ENCODE measurements at regions not wholly inside any gene's neighbourhood (a gene's known extent, or its start where the extent isn't known, plus 50 kb on each side); places are given as distances from the start of the nearest gene placed in this dataset.

DNA sequence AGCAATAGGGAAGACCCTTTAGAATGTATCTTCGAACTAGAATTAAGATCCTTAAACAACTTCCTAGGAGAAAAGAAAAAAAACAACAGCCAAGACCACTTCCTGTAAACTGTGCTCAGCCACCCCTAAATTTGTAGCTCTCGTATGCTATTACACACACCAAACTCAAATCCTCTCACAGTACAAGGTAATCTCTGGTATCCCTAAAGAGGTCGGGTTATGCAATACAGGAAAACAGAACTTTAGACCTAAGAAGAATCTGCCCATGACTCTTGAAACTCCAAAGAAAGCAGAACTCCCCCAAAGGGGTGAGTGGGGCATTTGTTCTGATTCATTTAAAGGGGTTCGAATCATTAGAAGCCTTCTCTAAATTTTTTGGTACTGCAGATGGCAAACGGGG, 170.9 kb upstream of the CASK start:
- DNase-seq (ENCODE audit: low spot score) = no peak

DNA sequence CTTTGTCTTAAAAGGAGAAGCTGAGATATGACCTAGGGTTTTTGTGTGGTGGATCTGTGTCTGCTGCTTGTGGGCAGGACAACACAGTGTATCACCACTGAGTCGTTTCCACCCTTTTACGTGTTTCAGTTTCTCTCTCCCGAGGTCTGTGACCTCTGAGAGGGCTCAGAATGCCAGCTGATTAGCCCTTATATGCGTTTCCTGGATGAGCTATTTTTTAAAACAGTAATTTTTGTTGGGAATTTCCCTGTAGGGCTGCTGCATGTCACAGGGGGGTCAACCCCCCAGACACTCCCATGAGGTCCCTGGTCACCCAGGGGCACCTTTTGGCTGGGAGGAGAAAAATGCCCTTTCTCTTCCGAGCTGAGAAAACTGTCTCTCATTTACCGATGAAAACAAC, 170.4 kb upstream of the CASK start:
- no peak for DNase-seq (ENCODE audit: low spot score)

DNA sequence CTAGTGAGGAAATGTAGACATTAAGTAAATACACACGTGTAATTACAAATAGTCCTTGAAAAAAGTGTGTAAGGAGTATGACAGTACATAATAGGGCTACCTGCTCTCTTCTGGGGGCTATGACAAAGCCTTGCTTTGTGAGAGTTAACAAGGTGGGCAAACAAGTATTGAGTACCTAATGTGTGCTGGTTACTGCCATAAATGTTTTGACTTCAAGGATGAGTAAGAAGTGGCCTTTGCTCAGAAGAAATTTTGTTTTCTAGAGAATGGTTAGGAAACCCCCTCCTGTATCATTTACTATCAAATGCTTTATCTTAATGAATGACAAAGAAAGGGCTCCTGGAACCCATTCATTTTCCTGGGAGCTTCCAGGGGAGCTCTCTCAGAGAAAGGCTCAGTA, 167.0 kb upstream of the CASK start:
- DNase-seq (ENCODE audit: low spot score) = no peak

DNA sequence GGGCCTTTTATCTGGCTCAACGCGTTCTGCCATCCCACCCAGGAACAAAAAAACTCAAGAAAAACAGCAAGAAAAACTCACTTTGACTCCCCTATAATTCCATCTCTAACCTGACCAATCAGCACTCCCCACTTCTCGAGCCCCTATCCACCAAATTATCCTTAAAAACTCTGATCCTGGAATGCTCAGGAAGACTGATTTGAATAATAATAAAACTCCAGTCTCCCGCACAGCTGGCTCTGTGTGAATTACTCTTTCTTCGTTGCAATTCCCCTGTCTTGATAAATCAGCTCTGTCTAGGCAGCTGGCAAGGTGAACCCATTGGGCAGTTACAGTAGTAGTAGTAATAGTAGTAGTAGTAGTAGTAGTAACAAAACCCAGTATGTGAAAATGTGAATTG, 165.7 kb upstream of the CASK start:
- no peak for DNase-seq (ENCODE audit: low spot score)

DNA sequence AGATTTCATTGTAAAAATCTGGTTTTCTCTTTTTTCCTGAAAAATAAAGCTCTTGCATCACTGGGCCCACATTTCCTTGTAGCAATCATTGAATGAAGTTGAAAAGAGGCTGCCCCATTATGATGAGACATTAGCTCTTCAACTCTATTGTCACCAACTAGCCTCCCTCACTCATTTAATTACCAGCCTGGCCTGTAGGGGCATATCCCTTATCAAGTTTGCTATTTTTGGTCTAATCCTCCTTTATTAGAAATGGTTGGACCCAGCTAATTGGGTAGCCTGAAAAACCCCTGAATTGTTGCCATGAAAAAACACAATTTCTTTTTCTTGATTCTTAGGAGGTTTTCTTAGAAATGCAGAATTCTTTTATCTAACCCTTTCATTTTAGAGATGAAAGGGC, 164.6 kb upstream of the CASK start:
- DNase-seq (ENCODE audit: low spot score) = no peak

DNA sequence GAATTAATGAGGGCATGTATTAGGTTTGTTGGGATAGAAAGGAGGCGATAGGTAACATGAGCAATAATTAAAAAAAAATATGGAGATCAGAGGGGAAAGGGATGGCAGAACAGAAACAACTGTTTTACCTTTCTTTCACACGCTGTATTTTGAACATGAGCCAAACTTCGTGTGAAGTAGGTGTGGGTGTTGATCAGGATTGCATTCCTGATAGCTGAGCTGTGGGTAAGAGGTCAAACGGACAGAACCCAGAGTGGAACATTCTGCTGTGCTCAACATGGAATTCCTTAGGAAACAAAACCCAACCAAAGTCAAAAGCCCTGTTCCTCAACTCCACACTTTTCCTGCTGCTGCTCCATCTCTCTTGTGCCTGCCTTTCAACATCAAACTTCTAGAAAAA, 162.5 kb upstream of the CASK start:
- DNase-seq (ENCODE audit: low spot score) = no peak

DNA sequence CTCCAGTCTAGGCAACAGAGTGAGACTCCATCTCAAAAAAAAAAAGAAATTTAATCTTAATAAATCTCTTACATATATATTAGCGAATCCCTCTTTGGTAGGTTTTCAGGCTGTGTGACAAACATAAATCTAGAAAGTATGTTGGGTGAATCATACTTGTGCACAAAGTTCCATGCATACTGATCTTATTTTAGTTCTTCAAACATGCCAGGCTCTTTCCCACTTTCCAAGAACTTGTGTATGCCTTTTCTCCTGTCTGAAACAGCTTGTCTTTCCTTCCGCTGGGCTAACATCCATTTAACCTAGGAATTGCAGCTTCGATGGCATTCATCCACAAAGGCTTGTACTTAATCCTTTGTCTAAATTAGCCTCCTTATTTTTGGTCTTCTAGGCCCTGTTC, 156.6 kb upstream of the CASK start:
- DNase-seq (ENCODE audit: low spot score) = no peak

DNA sequence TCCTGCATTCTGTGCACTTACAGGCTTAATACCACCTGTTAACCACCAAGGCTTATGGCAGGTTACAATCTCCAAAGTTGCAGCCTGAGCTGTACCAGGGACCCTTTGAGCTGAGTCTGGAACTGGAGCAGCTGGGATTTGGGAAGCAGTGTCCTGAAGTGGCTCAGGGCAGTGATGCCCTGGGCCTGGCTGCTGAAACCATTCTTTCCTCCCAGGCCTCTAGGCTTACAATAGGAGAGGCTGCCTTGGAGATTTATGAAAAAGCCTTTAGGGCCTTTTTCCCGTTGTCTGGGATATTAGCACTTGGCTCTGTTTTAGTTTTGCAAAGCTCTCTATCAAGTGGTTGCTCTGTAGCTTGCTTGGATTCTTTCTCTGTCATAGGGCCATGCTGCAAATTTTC, 154.3 kb upstream of the CASK start:
- DNase-seq (ENCODE audit: low spot score) = no peak

DNA sequence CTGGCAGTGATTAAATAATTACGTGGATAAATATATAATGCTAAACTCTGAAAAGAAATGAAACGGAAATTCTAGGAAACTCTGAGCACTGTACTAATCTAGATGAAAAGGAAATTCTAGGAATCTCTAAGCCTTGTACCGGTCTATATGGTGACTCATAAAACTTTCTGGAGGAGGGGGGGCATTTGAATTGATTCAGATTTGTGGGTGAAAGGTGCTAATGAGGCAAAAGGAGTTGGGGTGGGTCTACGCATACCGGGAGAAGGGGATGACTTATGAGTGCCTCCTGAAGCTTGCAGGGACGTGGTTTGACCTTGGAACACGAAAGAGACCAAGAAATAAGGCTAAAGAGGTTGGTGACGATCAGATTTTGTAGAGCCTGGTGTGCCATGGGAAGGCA, 151.7 kb upstream of the CASK start:
- DNase-seq (ENCODE audit: low spot score) = no peak

DNA sequence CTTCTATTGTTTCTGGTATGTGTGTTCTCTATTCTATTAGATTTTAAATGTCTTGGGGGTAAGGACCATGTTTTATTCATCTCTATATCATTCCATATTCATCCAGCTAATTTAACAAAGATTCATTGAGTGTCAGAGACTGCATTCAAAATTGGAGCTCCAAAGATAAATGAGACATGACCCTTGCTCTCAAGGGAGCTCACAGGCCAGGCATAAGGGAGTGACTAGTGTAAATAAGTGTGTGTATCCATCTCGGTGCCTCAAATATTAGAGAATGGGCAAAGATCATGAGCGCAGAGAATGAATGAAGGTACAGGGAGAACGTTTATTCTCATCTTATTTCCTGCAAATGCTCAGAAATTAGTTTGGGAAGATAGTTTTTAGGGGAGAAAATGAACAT, 150.1 kb upstream of the CASK start:
- DNase-seq (ENCODE audit: low spot score) = no peak

DNA sequence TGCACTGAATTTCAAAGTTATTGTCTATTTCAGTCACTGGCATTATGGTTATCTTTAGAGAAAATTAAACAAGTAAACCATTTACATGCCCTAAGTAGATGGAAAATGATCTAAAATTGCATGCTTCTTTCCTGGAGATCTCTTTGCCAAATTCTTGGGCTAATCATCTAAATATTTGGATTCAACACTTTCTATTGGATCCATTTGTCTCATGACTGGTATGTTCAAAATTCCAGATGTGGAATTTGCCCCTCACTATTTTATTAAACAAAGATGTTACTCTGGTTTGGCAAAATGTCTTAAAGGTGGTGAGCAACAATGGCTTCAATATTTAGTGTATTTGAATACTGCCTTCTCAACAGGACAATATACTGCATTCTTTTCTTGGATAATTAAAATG, 147.5 kb upstream of the CASK start:
- no peak for DNase-seq (ENCODE audit: low spot score)

DNA sequence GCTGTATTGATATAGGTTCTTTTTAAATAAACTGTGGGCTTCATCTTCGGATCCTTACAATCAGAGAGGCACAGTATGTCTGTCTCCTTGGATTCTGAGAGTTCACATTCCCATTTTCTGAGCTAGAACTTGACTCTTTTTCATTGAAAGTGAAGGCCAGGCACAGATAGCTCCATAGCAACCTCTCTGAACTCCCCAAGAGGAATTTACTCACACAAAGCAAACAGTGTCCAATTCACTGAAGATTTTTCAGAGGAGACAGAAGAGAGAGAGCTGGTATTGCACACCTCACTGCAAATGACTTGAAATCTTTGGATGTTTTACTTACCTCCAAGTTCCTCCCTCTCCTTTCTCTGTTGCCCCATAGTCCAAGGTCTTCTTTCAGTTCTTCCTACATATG, 130.9 kb upstream of the CASK start:
- DNase-seq (ENCODE audit: low spot score) = no peak

DNA sequence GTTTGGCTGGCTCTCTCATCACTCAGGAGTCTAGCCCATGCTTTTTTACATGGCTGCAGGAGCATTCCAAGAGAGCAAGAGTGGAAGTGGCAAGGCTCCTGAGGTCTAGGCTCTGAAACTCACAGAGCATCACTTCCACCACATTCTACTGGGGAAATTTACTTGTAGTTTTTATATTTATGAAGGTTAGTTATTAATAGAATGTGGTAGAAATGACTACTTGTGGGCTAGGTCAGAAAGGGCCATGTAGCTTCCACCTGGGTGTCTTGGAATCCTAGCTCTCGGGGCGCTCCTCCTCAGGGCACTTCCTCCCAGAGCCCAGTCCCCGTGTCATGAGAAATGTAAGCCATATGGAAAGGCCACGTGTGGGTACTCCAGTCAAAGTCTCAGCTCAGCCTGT, 127.0 kb upstream of the CASK start:
- no peak for DNase-seq (ENCODE audit: low spot score)

DNA sequence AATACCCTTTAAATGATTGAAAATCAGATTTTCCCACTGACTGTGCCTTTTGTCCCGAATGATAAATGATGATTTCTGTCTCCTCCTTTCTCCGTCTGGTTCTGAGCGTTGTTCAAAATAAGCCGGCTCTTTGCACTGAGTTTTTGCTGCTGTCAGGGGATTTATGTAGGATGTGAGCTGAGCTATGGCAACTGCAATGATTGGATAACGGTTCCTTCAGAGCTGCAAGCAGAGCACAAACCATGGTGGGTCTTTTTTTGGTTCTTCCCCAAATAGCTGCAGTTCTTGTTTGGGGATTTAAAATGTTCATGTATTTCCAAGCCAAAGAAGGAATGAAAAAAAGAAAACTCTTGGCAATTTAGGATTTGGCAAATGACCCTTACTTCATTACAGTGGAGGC, 124.5 kb upstream of the CASK start:
- no peak for DNase-seq (ENCODE audit: low spot score)

DNA sequence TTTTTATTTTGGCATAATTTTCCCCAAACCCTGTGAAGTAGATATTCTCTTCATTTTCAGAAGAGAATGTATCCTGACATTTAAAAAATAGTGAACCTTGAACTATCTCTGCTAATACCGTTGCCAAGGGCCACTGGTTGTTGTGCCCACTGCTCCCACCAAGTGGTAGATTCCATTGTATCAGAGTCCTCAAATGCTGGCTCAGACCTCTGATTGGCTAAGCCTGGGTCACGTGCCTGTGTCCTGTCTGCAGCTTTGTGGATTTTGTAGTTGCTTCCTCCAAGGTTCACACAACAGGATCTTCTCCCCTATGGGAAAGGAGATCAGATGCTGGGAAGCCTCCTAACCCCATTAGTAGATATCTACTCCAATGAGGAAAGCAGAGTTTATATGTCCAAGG, 104.8 kb upstream of the CASK start:
- DNase-seq (ENCODE audit: low spot score) = no peak

DNA sequence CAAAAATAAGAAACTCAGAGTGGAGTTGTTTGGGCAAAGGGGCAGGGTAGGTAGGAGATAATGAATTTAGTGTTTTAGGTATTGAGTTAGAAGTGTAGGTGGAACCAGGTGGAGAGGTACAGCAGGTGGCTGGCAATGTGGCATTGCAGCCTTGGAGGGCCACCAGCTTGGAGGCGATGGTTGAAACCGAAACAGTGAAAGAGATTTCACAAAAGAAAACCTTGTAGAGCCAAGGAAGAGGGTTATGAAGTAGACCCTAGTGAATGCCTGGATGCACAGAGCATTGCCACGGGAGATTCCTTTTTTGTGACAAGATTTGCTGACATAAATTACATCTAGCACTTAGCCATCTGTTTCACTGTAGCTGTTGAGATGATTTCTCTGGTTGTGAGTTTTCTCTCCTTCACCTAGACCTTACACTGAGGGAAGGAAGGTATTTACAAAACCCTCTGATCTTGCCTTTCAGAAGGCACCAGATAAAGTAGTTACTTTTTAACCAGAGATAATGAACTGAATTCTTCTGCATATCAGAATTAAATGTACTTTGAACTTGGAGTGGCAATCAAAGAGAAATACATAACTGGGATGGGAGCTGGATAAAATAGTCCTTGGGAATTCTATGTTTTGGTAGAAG, 104.1 kb upstream of the CASK start:
- DNase-seq (ENCODE audit: low spot score) = no peak

DNA sequence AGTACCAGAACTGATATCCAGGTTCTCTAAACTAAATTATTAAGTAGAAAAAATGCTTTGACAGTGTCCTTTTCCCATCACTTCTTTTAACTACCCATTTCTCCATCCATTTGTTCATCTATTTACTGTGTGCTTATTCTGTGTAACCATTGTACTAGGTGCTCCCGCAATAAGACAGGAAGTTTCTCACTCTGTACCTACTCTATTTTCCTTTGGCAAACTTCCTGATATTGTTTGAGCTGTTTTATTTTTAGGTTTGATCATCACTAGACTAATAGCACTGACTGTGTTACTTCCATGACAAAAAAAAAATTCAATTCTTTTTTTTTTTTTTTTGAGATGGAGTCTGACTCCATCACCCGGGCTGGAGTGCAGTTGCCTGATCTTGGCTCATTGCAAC, 102.5 kb upstream of the CASK start:
- no peak for DNase-seq (ENCODE audit: low spot score)

DNA sequence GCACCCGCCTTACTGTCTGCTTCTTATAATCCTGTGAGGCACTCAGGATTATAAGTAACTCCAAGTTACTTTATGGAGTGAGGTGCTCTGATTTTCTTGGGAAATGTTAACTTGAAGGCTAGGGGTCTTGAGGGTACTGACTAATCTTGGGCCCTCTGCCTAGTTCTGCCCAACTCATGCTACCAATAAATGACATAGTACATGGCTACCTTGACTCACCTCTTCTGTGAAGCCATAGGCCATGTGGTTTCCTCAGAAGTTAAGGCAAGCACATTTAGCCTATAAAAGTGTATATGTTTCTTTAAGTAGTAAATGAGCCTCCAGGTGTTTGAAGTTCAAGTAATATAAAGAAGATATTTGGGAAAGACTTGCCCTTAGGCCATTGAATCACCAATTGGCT, 99.8 kb upstream of the CASK start:
- DNase-seq (ENCODE audit: low spot score) = no peak

DNA sequence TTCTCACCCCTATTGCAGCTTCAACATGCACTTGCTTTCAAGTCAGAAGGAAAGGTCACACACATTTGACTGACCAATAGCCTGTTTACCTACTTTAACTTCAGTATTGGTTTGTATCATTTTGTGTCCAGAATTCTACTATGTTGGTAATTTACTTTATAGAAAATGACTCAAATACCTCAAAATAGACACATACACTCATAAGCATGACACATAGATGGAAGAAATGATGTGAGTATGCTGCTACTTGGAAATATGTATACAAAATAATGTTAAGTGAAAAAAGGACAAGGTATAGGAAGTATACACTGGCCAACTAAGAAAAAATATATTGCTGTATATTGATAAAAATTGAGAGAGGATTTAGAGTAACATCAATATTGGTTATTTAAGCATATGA, 98.8 kb upstream of the CASK start:
- DNase-seq (ENCODE audit: low spot score) = no peak

DNA sequence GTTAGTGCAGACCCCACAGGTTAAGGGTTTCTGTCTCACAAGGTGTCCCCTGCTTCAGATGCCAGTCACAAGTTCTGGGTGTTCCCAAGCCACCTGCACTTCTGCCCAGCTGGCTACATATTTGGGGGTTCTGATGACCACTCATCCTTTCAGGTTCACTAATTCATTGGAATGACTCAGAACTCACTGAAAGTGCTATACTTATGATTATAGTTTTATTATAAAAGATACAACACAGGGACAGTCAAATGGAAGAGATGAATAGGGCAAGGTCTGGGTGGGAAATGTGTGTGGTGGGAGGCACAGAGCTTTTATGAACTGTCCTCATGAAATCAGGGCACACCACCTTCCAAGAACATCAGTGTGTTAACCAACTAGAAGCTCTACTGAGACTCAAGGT, 97.7 kb upstream of the CASK start:
- no peak for DNase-seq (ENCODE audit: low spot score)

DNA sequence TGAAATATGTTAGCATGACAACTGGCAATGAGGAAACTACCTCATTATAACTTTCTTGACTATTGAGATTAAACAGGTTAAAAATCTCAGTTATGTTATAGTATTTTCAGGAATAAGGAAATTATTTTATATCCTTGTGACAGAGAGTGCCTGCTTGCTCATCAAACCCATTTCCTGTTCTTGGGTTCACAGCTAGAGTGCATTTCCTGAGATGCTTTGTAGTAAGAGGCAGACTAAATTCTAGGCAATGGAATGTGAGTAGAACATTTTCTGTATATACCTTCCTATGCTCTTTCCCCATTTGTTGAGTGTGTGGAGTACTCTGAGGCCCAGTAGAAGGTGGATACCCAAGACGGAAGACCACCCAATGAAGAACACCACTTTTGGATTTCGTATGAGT, 96.9 kb upstream of the CASK start:
- no peak for DNase-seq (ENCODE audit: low spot score)

DNA sequence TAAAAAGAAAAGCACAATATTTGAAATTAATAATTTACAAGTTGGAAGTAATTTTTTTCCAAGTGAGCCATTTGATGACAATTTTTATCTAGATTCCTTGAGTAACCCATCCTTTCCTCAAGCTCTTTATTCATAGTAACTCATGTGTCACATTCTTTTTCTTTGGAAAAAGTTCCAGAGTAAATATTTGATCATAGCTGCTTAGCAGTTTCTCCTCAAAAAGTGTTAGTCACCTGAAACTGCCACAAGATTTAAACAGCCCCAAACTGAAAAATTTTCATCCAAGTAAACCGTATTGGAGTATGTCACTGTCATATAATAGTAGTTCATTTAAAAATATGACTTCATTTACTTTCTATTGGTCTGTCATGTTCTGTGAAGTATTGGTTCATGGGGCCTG, 94.6 kb upstream of the CASK start:
- DNase-seq (ENCODE audit: low spot score) = no peak

DNA sequence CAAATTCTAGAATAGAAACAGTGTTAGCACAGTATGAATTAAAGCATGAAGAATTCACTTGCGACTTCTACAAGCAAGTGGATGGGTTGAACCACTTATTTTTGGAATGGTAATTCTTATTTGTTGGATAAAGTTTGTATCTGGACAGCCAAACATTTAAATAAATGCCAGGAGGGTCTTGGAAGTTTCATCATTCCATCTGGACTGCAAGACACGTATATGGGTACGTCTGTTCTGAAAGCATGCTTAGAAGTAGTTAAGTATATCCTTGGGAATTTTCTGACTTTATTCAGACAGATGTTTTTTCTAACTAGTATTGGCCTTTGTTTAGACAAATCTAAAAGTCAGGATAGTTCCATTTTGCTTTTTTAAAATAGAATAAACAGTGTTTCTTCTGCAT, 77.5 kb upstream of the CASK start:
- DNase-seq (ENCODE audit: low spot score) = no peak

DNA sequence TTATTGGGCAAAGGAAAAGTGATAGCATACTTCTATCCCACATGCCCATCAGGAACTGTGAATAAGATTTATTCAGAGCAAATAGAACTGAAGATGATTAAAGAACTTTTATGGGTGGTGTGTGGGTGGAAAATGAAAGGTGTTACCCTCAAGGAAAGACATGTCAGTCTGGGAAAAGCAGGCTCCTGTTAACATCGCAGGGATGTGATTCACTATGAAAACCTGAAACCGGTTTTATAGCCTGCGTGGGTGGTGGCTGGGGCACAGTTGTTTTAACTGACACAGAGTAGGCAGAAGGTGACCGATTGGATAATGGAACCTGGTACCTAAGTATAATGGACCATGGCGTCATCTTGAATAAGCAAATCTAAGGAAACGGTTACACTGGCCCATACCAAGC, 61.3 kb upstream of the CASK start:
- no peak for DNase-seq (ENCODE audit: low spot score)

DNA sequence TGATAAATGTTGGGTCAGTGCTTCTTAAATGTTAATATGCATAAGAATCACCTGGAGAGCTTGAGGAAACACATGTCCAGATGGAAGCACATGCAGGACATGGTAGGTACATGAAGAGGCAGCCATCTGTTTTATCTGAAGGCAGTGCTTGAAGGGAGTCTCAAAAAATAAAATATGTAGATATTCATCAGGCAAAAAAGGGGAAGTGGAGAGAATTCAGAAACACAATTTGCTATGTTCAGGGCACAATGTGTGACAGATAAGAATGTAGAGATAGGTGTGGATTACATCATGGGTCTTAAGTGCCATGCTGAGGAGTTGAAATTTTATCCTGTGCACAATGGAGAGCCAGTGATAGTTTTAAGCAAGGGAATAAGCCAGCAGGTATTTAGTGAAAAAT, 59.6 kb upstream of the CASK start:
- no peak for DNase-seq (ENCODE audit: low spot score)
